CD14-positive monocyte (primary cell): ENCODE measurements at regions not wholly inside any gene's neighbourhood (a gene's known extent, or its start where the extent isn't known, plus 50 kb on each side); places are given as distances from the start of the nearest gene placed in this dataset.

Experiments
- DNase-seq, 3 donors: peaks; one replicate each; pipeline ENCODE4 v3.0.0-alpha.2; 2011 to 2022
- H2AFZ ChIP-seq: 2 replicates; pipeline ENCODE4 v1.6.0; 2012; ENCODE audit warnings: mild to moderate bottlenecking, low read depth, low read length, inconsistent platforms; ENCODE audit not compliant: insufficient read depth, poor library complexity, severe bottlenecking
- H3K27ac ChIP-seq, 2 donors: 1 replicate in 1 of 2; 2 replicates in 1 of 2; pipeline ENCODE4 v1.5.1; 2012 to 2013; ENCODE audit warnings: low read length in 2 of 2, control low read depth in 1 of 2, inconsistent platforms in 1 of 2, low read depth in 1 of 2, mild to moderate bottlenecking in 1 of 2
- H3K27me3 ChIP-seq, 2 donors: one replicate each; pipeline versions ENCODE4 v1.6.0 to v1.6.1; 2011 to 2013; ENCODE audit warnings: low read length in 2 of 2; ENCODE audit not compliant: control insufficient read depth in 2 of 2, insufficient read depth in 2 of 2
- H3K36me3 ChIP-seq, 2 donors: replicated peaks in 1 of 2; 1 replicate in 1 of 2; 2 replicates in 1 of 2; pipeline versions ENCODE4 v1.5.1 to v1.6.1; 2012 to 2013; ENCODE audit warnings: low read length in 2 of 2, control low read depth in 1 of 2, inconsistent platforms in 1 of 2, mild to moderate bottlenecking in 1 of 2; ENCODE audit not compliant: insufficient read depth in 2 of 2, control insufficient read depth in 1 of 2
- H3K4me1 ChIP-seq, 2 donors: 1 replicate in 1 of 2; 2 replicates in 1 of 2; pipeline versions ENCODE4 v1.5.1 to v1.6.1; 2012 to 2013; ENCODE audit warnings: low read length in 2 of 2, control low read depth in 1 of 2, inconsistent platforms in 1 of 2, mild to moderate bottlenecking in 1 of 2, moderate library complexity in 1 of 2; ENCODE audit not compliant: insufficient read depth in 2 of 2, control insufficient read depth in 1 of 2
- H3K4me2 ChIP-seq: replicated peaks from 2 replicates; pipeline ENCODE3; 2012; ENCODE audit warnings: low read length, moderate library complexity, mild to moderate bottlenecking; ENCODE audit not compliant: poor library complexity, severe bottlenecking; ENCODE audit errors: extremely low read depth
- H3K4me3 ChIP-seq, 3 experiments: fragments of 200-600 bp in 1 of 3; sonication (generic) in 1 of 3; replicated peaks in 1 of 3; 1 replicate in 2 of 3; 2 replicates in 1 of 3; pipeline ENCODE4 v1.5.1; 2011 to 2013; ENCODE audit warnings: low read length in 3 of 3, mild to moderate bottlenecking in 3 of 3, control low read depth in 2 of 3, low read depth in 2 of 3, inconsistent platforms in 1 of 3, moderate library complexity in 1 of 3
- H3K79me2 ChIP-seq: 2 replicates; pipeline ENCODE4 v1.6.0; 2012; ENCODE audit warnings: mild to moderate bottlenecking, control low read depth, inconsistent platforms, low read length, moderate library complexity; ENCODE audit not compliant: insufficient read depth
- H3K9ac ChIP-seq: 2 replicates; pipeline ENCODE4 v1.6.0; 2017; ENCODE audit warnings: low read length, mild to moderate bottlenecking; ENCODE audit not compliant: insufficient read depth, poor library complexity, severe bottlenecking
- H3K9me3 ChIP-seq, 2 donors: replicated peaks in 1 of 2; 1 replicate in 1 of 2; 2 replicates in 1 of 2; pipeline versions ENCODE4 v1.5.1 to v1.6.1; 2012 to 2013; ENCODE audit warnings: low read length in 2 of 2, control low read depth in 1 of 2; ENCODE audit not compliant: control insufficient read depth in 1 of 2, insufficient read depth in 1 of 2
- H4K20me1 ChIP-seq: 2 replicates; pipeline ENCODE4 v1.6.0; 2012; ENCODE audit warnings: mild to moderate bottlenecking, low read length, control low read depth, moderate library complexity; ENCODE audit not compliant: insufficient read depth
- H3K27ac Mint-ChIP-seq, 7 donors: one replicate each; pipeline ENCODE4 v1.8.0; 2020; ENCODE audit warnings: mild to moderate bottlenecking in 7 of 7, mixed read lengths in 7 of 7, moderate library complexity in 6 of 7, inconsistent platforms in 2 of 7
- H3K27me3 Mint-ChIP-seq, 3 donors: one replicate each; pipeline ENCODE4 v1.8.0; 2021 to 2022; ENCODE audit warnings: low read depth in 3 of 3, mild to moderate bottlenecking in 3 of 3, mixed read lengths in 3 of 3, moderate library complexity in 3 of 3, inconsistent platforms in 1 of 3
- H3K36me3 Mint-ChIP-seq, 2 donors: one replicate each; pipeline ENCODE4 v1.8.0; 2020; ENCODE audit warnings: mixed read lengths in 2 of 2, inconsistent platforms in 1 of 2, mild to moderate bottlenecking in 1 of 2
- H3K4me1 Mint-ChIP-seq: one replicate; pipeline ENCODE4 v1.8.0; 2020; ENCODE audit warnings: mild to moderate bottlenecking, mixed read lengths
- H3K4me3 Mint-ChIP-seq, 2 donors: one replicate each; pipeline ENCODE4 v1.8.0; 2020; ENCODE audit warnings: mild to moderate bottlenecking in 2 of 2, mixed read lengths in 2 of 2, moderate library complexity in 1 of 2
- H3K9me3 Mint-ChIP-seq, 7 donors: one replicate each; pipeline ENCODE4 v1.8.0; 2020 to 2022; ENCODE audit warnings: mixed read lengths in 7 of 7, mild to moderate bottlenecking in 6 of 7, moderate library complexity in 6 of 7, inconsistent platforms in 2 of 7
- CTCF ChIP-seq: fragments of 200-600 bp; IDR thresholded peaks from one replicate; pipeline ENCODE4 v1.8.0; 2022; ENCODE audit warnings: antibody characterized with exemption, mild to moderate bottlenecking
- WGBS: methylation state at CpG from one replicate; pipeline ENCODE4 v1.1.5; 2013; ENCODE audit warnings: missing lambda C conversion rate; ENCODE audit not compliant: insufficient coverage; 5-methylcytosine and 5-hydroxymethylcytosine counted together
- intact Hi-C, 2 donors: fragments of 100-400 bp; cut with micrococcal nuclease; formaldehyde crosslinking; loops; one replicate each; pipeline versions ENCODE4 v1.15.0 to v1.15.1; 2023

GRCh38 chr9:88202321-88202720 is 64.0 kb upstream of the SPATA31C2 start:
- peaks cover 9% of the 10 kb centered on the region for H3K4me1 Mint-ChIP-seq
- H3K9me3 Mint-ChIP-seq: peaks cover 0 to 3% (median 1%) of the 10 kb centered on the region in 7 donors
- TF ChIP-seq CTCF: no peak
- Histone ChIP-seq H3K27ac (no peak overlapping the region), H2AFZ (no peak overlapping the region), H4K20me1 (no peaks in the 10 kb centered on the region), H3K4me1 (no peaks in the 10 kb centered on the region), H3K79me2 (no peaks in the 10 kb centered on the region), H3K36me3 (no peaks in the 10 kb centered on the region), H3K9ac (no peak overlapping the region), H3K27me3 (no peaks in the 10 kb centered on the region), H3K4me3 (no peak overlapping the region), H3K4me2 (no peak overlapping the region), H3K9me3 (no peaks in the 10 kb centered on the region)
- no peaks in the 10 kb centered on the region for H3K36me3 Mint-ChIP-seq
- H3K27me3 Mint-ChIP-seq: peaks cover 0 to 7% (median 1%) of the 10 kb centered on the region in 3 donors
- intact Hi-C loops: no loop called here
- WGBS: 80% methylated on average over 1 of the region's 8 CpGs
- DNase-seq: no peak
- H3K27ac Mint-ChIP-seq: no peak overlapping the region
- no peak overlapping the region for H3K4me3 Mint-ChIP-seq

- no peak for TF ChIP-seq CTCF
- peak overlapping the region in 1 of 7 donors; percentile 20 for H3K27ac Mint-ChIP-seq
- H3K4me3 ChIP-seq: peak overlapping the region; percentile 2 to 44 (median 30)
- no peak overlapping the region for H3K27ac ChIP-seq
- no peaks in the 10 kb centered on the region for H3K27me3 ChIP-seq
- no peak overlapping the region for H2AFZ ChIP-seq
- no peak overlapping the region for H3K9ac ChIP-seq
- H3K79me2 ChIP-seq: no peaks in the 10 kb centered on the region
- intact Hi-C loops: no loop called here
- DNase-seq: peak; percentile 21 to 67 (median 43)
- H4K20me1 ChIP-seq: no peaks in the 10 kb centered on the region
- H3K4me1 ChIP-seq: no peaks in the 10 kb centered on the region
- H3K27me3 Mint-ChIP-seq: peaks cover 2 to 4% (median 2%) of the 10 kb centered on the region in 3 donors
- WGBS: 20% methylated on average over 1 of the region's 7 CpGs
- H3K9me3 Mint-ChIP-seq: peaks cover 0 to 2% (median 0%) of the 10 kb centered on the region in 7 donors
- no peaks in the 10 kb centered on the region for H3K36me3 Mint-ChIP-seq
- peak overlapping the region; percentile 42 to 82 for H3K4me3 Mint-ChIP-seq
- peaks cover 11% of the 10 kb centered on the region for H3K4me1 Mint-ChIP-seq
- no peaks in the 10 kb centered on the region for H3K9me3 ChIP-seq
- peak overlapping the region; percentile 24 for H3K4me2 ChIP-seq
- no peaks in the 10 kb centered on the region for H3K36me3 ChIP-seq
These were observed 60.1 kb upstream of the SPATA31C2 start for GRCh38 chr9:88198341-88198807.
